ENCODE measurements at regions not wholly inside any gene's neighbourhood (a gene's known extent, or its start where the extent isn't known, plus 50 kb on each side); places are given as distances from the start of the nearest gene placed in this dataset.

DNA sequence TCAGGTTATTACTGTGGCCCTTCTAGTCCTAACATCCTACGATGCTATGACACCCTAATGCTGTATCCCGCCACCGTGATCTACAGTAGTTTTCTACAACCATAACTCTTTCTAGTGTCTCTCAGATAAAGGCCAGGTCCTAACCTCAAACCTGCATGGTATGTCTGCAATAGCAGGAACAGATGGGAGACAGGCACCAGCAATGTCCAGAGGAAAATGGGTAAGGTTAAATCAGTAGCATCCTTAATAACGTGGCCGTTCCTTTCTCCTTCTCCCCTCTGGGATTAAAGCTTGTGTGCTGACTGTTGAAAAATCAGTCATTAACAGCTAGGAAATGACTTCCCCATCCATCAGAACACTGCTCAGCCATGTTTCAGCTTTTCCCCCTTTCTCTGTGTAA is 321.9 kb upstream of the NPVF start:
- Mint-ChIP-seq H3K4me3 (no peak overlapping the region), H3K36me3 (ENCODE audit: low read depth) (no peaks in the 10 kb centered on the region), H3K27ac (no peak overlapping the region), H3K27me3 (peaks cover 12% of the 10 kb centered on the region), H3K9me3 (no peaks in the 10 kb centered on the region), H3K4me1 (ENCODE audit: low read depth) (peaks cover 4% of the 10 kb centered on the region)
- H3K9me3 ChIP-seq (ENCODE audit: control insufficient read depth in 1 of 2, insufficient read depth in 1 of 2, low read length in 2 of 2): no peaks in the 10 kb centered on the region
- H3K27ac ChIP-seq (ENCODE audit: low read depth in 1 of 2, low read length in 2 of 2): no peak overlapping the region
- intact Hi-C loops (cut with DNase I, micrococcal nuclease): no loop called here
- no peaks in the 10 kb centered on the region for H3K36me3 ChIP-seq (ENCODE audit: insufficient read depth, low read length)
- ChIA-PET POLR2A (no interaction called here), CTCF (no interaction called here)
- no peak for DNase-seq
- H3K4me3 ChIP-seq (ENCODE audit: low read length): no peak overlapping the region
- TF ChIP-seq, protein P1, sequence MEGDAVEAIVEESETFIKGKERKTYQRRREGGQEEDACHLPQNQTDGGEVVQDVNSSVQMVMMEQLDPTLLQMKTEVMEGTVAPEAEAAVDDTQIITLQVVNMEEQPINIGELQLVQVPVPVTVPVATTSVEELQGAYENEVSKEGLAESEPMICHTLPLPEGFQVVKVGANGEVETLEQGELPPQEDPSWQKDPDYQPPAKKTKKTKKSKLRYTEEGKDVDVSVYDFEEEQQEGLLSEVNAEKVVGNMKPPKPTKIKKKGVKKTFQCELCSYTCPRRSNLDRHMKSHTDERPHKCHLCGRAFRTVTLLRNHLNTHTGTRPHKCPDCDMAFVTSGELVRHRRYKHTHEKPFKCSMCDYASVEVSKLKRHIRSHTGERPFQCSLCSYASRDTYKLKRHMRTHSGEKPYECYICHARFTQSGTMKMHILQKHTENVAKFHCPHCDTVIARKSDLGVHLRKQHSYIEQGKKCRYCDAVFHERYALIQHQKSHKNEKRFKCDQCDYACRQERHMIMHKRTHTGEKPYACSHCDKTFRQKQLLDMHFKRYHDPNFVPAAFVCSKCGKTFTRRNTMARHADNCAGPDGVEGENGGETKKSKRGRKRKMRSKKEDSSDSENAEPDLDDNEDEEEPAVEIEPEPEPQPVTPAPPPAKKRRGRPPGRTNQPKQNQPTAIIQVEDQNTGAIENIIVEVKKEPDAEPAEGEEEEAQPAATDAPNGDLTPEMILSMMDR (IDR thresholded peaks at IDR 0.05): no peak
- ATAC-seq (ENCODE audit: poor library complexity): no peak
- H3K27me3 ChIP-seq (ENCODE audit: control insufficient read depth in 1 of 2, insufficient read depth in 2 of 2, low read length in 2 of 2): peaks cover 0 to 2% of the 10 kb centered on the region in 2 experiments
- H3K4me1 ChIP-seq (ENCODE audit: insufficient read depth, low read length): no peaks in the 10 kb centered on the region

- Histone ChIP-seq H3K27ac (ENCODE audit: low read depth in 1 of 2, low read length in 2 of 2) (no peak overlapping the region), H3K36me3 (ENCODE audit: insufficient read depth, low read length) (no peaks in the 10 kb centered on the region), H3K4me1 (ENCODE audit: insufficient read depth, low read length) (no peaks in the 10 kb centered on the region), H3K4me3 (ENCODE audit: low read length) (no peak overlapping the region), H3K27me3 (ENCODE audit: control insufficient read depth in 1 of 2, insufficient read depth in 2 of 2, low read length in 2 of 2) (peaks cover 0 to 2% of the 10 kb centered on the region in 2 experiments), H3K9me3 (ENCODE audit: control insufficient read depth in 1 of 2, insufficient read depth in 1 of 2, low read length in 2 of 2) (no peaks in the 10 kb centered on the region)
- H3K4me1 Mint-ChIP-seq (ENCODE audit: low read depth): peaks cover 8% of the 10 kb centered on the region
- intact Hi-C loops (cut with DNase I, micrococcal nuclease): no loop called here
- ATAC-seq (ENCODE audit: poor library complexity) (no peak), DNase-seq (no peak)
- ChIA-PET CTCF (no interaction called here), POLR2A (no interaction called here)
- no peak overlapping the region for H3K4me3 Mint-ChIP-seq
- TF ChIP-seq, protein P1 (IDR thresholded peaks at IDR 0.05): no peak
- no peak overlapping the region for H3K27ac Mint-ChIP-seq
- H3K9me3 Mint-ChIP-seq: no peaks in the 10 kb centered on the region
- no peaks in the 10 kb centered on the region for H3K36me3 Mint-ChIP-seq (ENCODE audit: low read depth)
- H3K27me3 Mint-ChIP-seq: peaks cover 4% of the 10 kb centered on the region
Observed at GRCh38 chr7:25552998-25553397, 324.7 kb upstream of the NPVF start.

- no peak overlapping the region for H3K4me3 Mint-ChIP-seq
- H3K9me3 Mint-ChIP-seq: no peaks in the 10 kb centered on the region
- Histone ChIP-seq H3K9me3 (ENCODE audit: control insufficient read depth in 1 of 2, insufficient read depth in 1 of 2, low read length in 2 of 2) (no peaks in the 10 kb centered on the region), H3K27me3 (ENCODE audit: control insufficient read depth in 1 of 2, insufficient read depth in 2 of 2, low read length in 2 of 2) (peaks cover 0 to 2% of the 10 kb centered on the region in 2 experiments), H3K4me1 (ENCODE audit: insufficient read depth, low read length) (no peaks in the 10 kb centered on the region), H3K36me3 (ENCODE audit: insufficient read depth, low read length) (no peaks in the 10 kb centered on the region), H3K4me3 (ENCODE audit: low read length) (no peak overlapping the region), H3K27ac (ENCODE audit: low read depth in 1 of 2, low read length in 2 of 2) (no peak overlapping the region)
- POLR2A ChIA-PET: no interaction called here
- TF ChIP-seq, protein P1 (IDR thresholded peaks at IDR 0.05): no peak
- no peaks in the 10 kb centered on the region for H3K36me3 Mint-ChIP-seq (ENCODE audit: low read depth)
- peaks cover 8% of the 10 kb centered on the region for H3K4me1 Mint-ChIP-seq (ENCODE audit: low read depth)
- CTCF ChIA-PET: no interaction called here
- intact Hi-C loops (cut with DNase I, micrococcal nuclease): no loop called here
- DNase-seq (no peak), ATAC-seq (ENCODE audit: poor library complexity) (no peak)
- H3K27ac Mint-ChIP-seq: no peak overlapping the region
- peaks cover 4% of the 10 kb centered on the region for H3K27me3 Mint-ChIP-seq
Observed at GRCh38 chr7:25553580-25554291, 325.4 kb upstream of the NPVF start.
